Effector memory CD8-positive, alpha-beta T cell (primary cell): ENCODE measurements at regions not wholly inside any gene's neighbourhood (a gene's known extent, or its start where the extent isn't known, plus 50 kb on each side); places are given as distances from the start of the nearest gene placed in this dataset.

ENCODE experiments used
- ATAC-seq: fragments of 150-1000 bp; cut with Tn5 transposase; replicated peaks from 2 replicates; pipeline ENCODE4 v1.10.0; 2021; ENCODE audit warnings: mild to moderate bottlenecking, moderate library complexity
- DNase-seq, 3 experiments: peaks; one replicate each; pipeline ENCODE4 v3.0.0; 2021
- H3K27ac Mint-ChIP-seq, 2 donors: one replicate each; pipeline ENCODE4 v1.8.0; 2022; ENCODE audit warnings: mild to moderate bottlenecking in 2 of 2, mixed read lengths in 2 of 2, moderate library complexity in 2 of 2
- H3K27me3 Mint-ChIP-seq, 2 donors: one replicate each; pipeline ENCODE4 v1.8.0; 2022; ENCODE audit warnings: mixed read lengths in 2 of 2
- H3K36me3 Mint-ChIP-seq: one replicate; pipeline ENCODE4 v1.8.0; 2022; ENCODE audit warnings: mild to moderate bottlenecking, moderate library complexity, mixed read lengths; ENCODE audit not compliant: insufficient read depth
- H3K4me1 Mint-ChIP-seq, 2 donors: one replicate each; pipeline ENCODE4 v1.8.0; 2022; ENCODE audit warnings: low read depth in 2 of 2, mixed read lengths in 2 of 2
- H3K4me3 Mint-ChIP-seq, 2 donors: one replicate each; pipeline ENCODE4 v1.8.0; 2022; ENCODE audit warnings: mild to moderate bottlenecking in 2 of 2, mixed read lengths in 2 of 2, moderate library complexity in 2 of 2
- H3K9me3 Mint-ChIP-seq, 2 donors: one replicate each; pipeline ENCODE4 v1.8.0; 2022; ENCODE audit warnings: mixed read lengths in 2 of 2

DNA sequence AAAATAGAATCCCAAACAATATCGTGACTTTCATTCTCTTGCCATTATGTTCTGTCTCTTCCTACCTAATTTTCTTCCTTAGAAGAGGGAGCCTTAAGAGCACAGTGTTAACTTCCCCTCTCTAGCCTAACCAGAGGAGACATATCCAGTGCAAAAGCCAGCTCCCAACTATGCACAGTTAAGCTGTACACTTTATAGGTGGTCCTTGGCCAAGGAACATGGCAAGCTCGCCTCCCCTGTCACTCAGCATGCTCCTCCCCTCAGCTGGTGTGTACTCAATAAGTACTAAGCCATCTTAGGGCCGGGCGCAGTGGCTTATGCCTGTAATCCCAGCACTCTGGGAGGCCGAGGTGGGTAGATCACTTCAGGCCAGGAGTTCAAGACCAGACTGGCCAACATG lies 255.1 kb upstream of the TMPO start:
- ATAC-seq (no peak), DNase-seq (no peak)
- H3K9me3 Mint-ChIP-seq, result no peaks in the 10 kb centered on the region
- H3K4me1 Mint-ChIP-seq, result no peaks in the 10 kb centered on the region
- H3K27ac Mint-ChIP-seq, result no peak overlapping the region
- no peak overlapping the region for H3K4me3 Mint-ChIP-seq
- H3K27me3 Mint-ChIP-seq, result peaks cover 18 to 26% of the 10 kb centered on the region in 2 donors
- H3K36me3 Mint-ChIP-seq, result no peaks in the 10 kb centered on the region

DNA sequence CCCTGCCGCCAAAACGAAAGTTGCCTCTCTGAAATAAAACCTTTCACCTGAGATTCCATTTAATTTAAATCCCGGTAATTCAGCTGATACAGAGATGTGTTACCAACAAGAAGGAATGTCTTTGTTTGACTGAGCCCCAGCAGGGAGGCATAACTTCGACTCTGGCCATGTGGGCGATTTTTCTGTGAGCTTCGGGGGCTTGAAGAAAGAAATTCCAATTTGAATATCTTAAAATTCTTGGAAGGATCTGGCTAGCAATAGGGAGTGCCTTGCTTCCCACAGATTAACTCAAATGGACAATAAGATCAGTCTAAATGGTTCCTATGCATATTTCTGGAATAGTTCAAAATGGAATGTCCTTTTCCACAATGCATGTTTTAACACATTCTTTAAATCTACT lies 252.5 kb upstream of the TMPO start:
- no peak for ATAC-seq
- Mint-ChIP-seq H3K27ac (no peak overlapping the region), H3K27me3 (peaks cover 32 to 46% of the 10 kb centered on the region in 2 donors), H3K4me1 (no peaks in the 10 kb centered on the region), H3K4me3 (no peak overlapping the region), H3K9me3 (peaks cover 0 to under 1% of the 10 kb centered on the region in 2 donors), H3K36me3 (no peaks in the 10 kb centered on the region)
- DNase-seq, result no peak

GRCh38 chr12:98274430-98275130 lies 240.8 kb upstream of the TMPO start:
- no peak for ATAC-seq
- no peak overlapping the region for H3K4me3 Mint-ChIP-seq
- no peak for DNase-seq
- H3K36me3 Mint-ChIP-seq, result no peaks in the 10 kb centered on the region
- no peaks in the 10 kb centered on the region for H3K4me1 Mint-ChIP-seq
- no peaks in the 10 kb centered on the region for H3K9me3 Mint-ChIP-seq
- H3K27me3 Mint-ChIP-seq, result peaks cover 1 to 9% of the 10 kb centered on the region in 2 donors
- H3K27ac Mint-ChIP-seq, result no peak overlapping the region

DNA sequence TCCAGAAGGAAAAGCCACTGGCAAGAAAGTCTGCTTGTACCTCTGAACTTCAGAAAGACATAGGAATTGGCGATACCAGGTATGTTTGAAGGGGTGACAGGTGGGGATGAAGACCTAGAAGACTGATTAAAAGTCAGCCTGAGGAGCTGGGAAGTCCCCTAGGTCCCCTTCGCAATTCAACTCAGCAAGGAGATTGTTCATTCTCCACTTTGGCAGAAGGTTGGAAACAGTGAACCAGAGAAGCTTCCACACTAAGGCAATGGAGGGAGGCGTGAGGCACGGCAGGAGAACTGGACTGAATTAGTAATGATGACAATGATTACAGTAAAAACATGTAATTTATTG lies 240.3 kb upstream of the TMPO start:
- H3K4me3 Mint-ChIP-seq, result no peak overlapping the region
- H3K4me1 Mint-ChIP-seq, result no peaks in the 10 kb centered on the region
- H3K27ac Mint-ChIP-seq, result no peak overlapping the region
- DNase-seq (no peak), ATAC-seq (no peak)
- H3K27me3 Mint-ChIP-seq, result peaks cover 0 to 4% of the 10 kb centered on the region in 2 donors
- H3K36me3 Mint-ChIP-seq, result no peaks in the 10 kb centered on the region
- no peaks in the 10 kb centered on the region for H3K9me3 Mint-ChIP-seq

GRCh38 chr12:98280152-98280551 lies 235.2 kb upstream of the TMPO start:
- DNase-seq (no peak), ATAC-seq (no peak)
- Mint-ChIP-seq H3K4me3 (no peak overlapping the region), H3K36me3 (no peaks in the 10 kb centered on the region), H3K4me1 (no peaks in the 10 kb centered on the region), H3K9me3 (no peaks in the 10 kb centered on the region), H3K27me3 (peaks cover 16 to 29% of the 10 kb centered on the region in 2 donors), H3K27ac (no peak overlapping the region)

DNA sequence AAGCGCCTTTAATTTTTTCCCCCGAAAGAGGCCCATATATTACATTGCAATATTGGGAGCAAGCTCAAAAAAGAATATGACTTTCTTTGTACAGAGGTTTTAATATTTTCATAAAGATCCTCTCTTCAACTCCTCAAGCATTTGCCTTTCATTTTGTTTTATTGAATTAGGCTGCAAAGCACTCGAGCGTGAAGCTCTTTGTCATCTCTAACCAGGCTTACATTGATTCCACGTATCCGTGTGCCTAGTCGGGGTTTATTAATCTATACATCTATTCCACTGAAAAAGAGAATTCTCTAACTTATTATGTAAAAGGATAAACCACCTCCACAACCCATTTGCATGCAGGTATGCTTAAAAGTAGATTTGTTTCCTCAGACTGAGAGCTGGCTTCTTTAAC lies 234.8 kb upstream of the TMPO start:
- no peak for ATAC-seq

DNA sequence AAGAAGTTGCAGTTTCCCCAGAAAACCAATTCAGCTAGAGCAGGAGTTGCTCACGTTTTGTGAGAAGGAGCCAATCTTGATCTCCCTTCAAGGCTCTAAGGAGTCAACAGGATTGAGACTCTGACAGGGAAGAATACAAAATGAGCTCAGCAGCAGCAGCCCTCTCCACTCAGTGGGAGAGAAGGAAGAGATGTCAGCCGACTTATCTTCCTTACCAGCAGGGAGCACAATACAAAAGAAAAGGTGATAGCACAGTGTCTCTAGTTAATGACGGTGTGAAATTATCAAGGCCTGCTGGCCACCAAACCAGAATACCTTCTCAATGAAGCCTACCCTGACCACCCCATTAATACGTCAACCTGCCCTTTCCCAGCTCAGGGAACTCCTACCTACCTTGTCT lies 223.6 kb upstream of the TMPO start:
- H3K4me3 Mint-ChIP-seq, result no peak overlapping the region
- no peaks in the 10 kb centered on the region for H3K9me3 Mint-ChIP-seq
- H3K36me3 Mint-ChIP-seq, result no peaks in the 10 kb centered on the region
- no peak overlapping the region for H3K27ac Mint-ChIP-seq
- DNase-seq (no peak), ATAC-seq (no peak)
- no peaks in the 10 kb centered on the region for H3K4me1 Mint-ChIP-seq
- peaks cover 20 to 30% of the 10 kb centered on the region in 2 donors for H3K27me3 Mint-ChIP-seq

More for the DNA sequence above, 234.8 kb upstream of the TMPO start:
- H3K36me3 Mint-ChIP-seq, result no peaks in the 10 kb centered on the region
- H3K4me1 Mint-ChIP-seq, result no peaks in the 10 kb centered on the region
- peaks cover 20 to 34% of the 10 kb centered on the region in 2 donors for H3K27me3 Mint-ChIP-seq
- no peak overlapping the region for H3K4me3 Mint-ChIP-seq
- H3K27ac Mint-ChIP-seq, result no peak overlapping the region
- H3K9me3 Mint-ChIP-seq, result no peaks in the 10 kb centered on the region
- DNase-seq, result no peak

DNA sequence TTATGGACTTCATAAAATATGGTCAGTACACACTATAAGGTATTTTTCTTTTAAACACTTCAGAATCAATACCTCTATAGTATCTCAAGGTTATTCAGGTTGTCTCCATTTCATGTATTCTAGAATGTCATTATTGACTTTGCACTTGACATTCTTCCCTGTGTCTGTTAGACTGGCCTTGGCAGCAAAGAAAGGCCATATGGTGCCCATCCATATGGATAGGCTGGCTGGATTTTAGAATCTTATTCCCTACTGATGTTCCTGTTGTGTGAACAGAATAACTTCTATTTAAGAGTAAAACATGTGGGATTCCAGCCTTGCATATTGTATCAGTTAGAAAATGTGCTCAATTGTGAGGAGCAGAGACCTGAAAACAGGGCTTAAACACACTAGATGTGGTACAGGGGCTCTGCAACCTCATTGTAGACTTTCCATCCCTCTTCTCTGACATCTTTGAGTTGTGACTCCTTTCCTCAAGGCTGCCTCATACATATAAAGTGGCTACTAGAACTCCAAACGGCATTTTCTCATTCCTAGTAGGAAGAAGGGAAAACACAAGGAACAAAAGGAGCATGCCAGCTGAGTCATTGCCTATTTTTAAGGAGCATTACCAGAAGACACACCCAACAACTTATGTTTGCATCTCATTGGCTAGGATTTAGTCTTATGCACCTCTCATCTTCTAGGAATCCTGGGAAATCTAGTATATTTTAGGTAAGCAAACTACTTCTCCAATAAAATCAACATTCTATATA lies 221.2 kb upstream of the TMPO start:
- Mint-ChIP-seq H3K36me3 (no peaks in the 10 kb centered on the region), H3K9me3 (no peaks in the 10 kb centered on the region), H3K27me3 (peaks cover 20 to 36% of the 10 kb centered on the region in 2 donors), H3K27ac (no peak overlapping the region), H3K4me3 (no peak overlapping the region), H3K4me1 (no peaks in the 10 kb centered on the region)
- no peak for ATAC-seq
- no peak for DNase-seq

DNA sequence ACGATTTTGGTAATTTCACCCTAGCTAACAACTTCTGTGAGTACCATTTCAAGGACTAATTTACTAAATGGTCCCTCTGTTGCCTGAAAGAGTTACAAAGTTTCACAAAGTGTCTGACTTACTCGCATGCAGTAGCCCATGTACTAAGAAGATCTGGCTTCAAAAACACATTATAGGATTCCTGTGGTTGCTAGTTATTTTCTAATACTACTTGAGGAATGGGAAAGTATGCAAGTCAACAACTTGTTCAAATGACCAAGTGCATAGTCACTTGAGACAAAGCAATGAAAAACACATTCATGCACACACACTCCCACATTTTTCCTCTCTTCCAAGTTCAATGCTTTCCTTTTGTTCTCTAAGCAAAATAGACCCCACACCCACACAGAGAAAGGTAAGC lies 219.7 kb upstream of the TMPO start:
- Mint-ChIP-seq H3K36me3 (no peaks in the 10 kb centered on the region), H3K27ac (no peak overlapping the region)
- no peak for ATAC-seq

GRCh38 chr12:98296462-98297079 lies 218.8 kb upstream of the TMPO start:
- Mint-ChIP-seq H3K27ac (no peak overlapping the region), H3K4me1 (no peaks in the 10 kb centered on the region), H3K4me3 (no peak overlapping the region), H3K36me3 (no peaks in the 10 kb centered on the region), H3K27me3 (peaks cover 29 to 31% of the 10 kb centered on the region in 2 donors), H3K9me3 (no peaks in the 10 kb centered on the region)
- ATAC-seq (no peak), DNase-seq (no peak)

More for the DNA sequence above, 219.7 kb upstream of the TMPO start:
- DNase-seq, result no peak
- Mint-ChIP-seq H3K4me1 (no peaks in the 10 kb centered on the region), H3K27me3 (peaks cover 22 to 29% of the 10 kb centered on the region in 2 donors), H3K9me3 (no peaks in the 10 kb centered on the region), H3K4me3 (no peak overlapping the region)

DNA sequence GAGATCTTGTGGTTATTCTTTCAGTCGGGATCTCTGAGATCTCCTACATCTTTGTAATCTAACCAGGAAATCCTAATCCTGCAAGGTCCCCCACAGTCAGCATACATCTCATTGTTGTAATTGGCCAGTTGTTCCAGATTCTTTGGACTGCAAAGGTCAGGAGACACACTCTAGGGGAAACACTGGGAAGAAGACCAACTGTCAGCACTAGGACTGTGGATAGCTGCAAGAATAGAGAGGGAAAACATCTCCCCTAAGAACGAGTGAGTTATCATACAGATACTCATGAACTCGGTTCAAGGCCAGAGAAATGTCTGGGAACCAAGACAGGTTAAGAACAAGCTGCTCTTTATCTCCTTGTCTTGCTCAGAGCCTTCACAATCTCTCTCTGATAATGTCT lies 217.9 kb upstream of the TMPO start:
- H3K36me3 Mint-ChIP-seq, result no peaks in the 10 kb centered on the region
- H3K9me3 Mint-ChIP-seq, result no peaks in the 10 kb centered on the region
- H3K27me3 Mint-ChIP-seq, result peaks cover 25 to 31% of the 10 kb centered on the region in 2 donors
- DNase-seq (no peak), ATAC-seq (no peak)
- no peak overlapping the region for H3K27ac Mint-ChIP-seq
- H3K4me3 Mint-ChIP-seq, result no peak overlapping the region
- H3K4me1 Mint-ChIP-seq, result no peaks in the 10 kb centered on the region

GRCh38 chr12:98308141-98308540 lies 207.2 kb upstream of the TMPO start:
- H3K4me1 Mint-ChIP-seq, result no peaks in the 10 kb centered on the region
- H3K27ac Mint-ChIP-seq, result no peak overlapping the region
- peaks cover 37 to 53% of the 10 kb centered on the region in 2 donors for H3K27me3 Mint-ChIP-seq
- no peaks in the 10 kb centered on the region for H3K36me3 Mint-ChIP-seq
- H3K9me3 Mint-ChIP-seq, result peaks cover 0 to 2% of the 10 kb centered on the region in 2 donors
- no peak for DNase-seq
- ATAC-seq, result no peak
- no peak overlapping the region for H3K4me3 Mint-ChIP-seq

GRCh38 chr12:98317939-98318899 lies 197.2 kb upstream of the TMPO start:
- DNase-seq, result no peak
- no peaks in the 10 kb centered on the region for H3K9me3 Mint-ChIP-seq
- peaks cover 17 to 25% of the 10 kb centered on the region in 2 donors for H3K27me3 Mint-ChIP-seq
- H3K36me3 Mint-ChIP-seq, result no peaks in the 10 kb centered on the region
- no peaks in the 10 kb centered on the region for H3K4me1 Mint-ChIP-seq
- H3K4me3 Mint-ChIP-seq, result no peak overlapping the region
- no peak overlapping the region for H3K27ac Mint-ChIP-seq
- ATAC-seq, result no peak
